ENCODE measurements at regions not wholly inside any gene's neighbourhood (a gene's known extent, or its start where the extent isn't known, plus 50 kb on each side); places are given as distances from the start of the nearest gene placed in this dataset.

DNA sequence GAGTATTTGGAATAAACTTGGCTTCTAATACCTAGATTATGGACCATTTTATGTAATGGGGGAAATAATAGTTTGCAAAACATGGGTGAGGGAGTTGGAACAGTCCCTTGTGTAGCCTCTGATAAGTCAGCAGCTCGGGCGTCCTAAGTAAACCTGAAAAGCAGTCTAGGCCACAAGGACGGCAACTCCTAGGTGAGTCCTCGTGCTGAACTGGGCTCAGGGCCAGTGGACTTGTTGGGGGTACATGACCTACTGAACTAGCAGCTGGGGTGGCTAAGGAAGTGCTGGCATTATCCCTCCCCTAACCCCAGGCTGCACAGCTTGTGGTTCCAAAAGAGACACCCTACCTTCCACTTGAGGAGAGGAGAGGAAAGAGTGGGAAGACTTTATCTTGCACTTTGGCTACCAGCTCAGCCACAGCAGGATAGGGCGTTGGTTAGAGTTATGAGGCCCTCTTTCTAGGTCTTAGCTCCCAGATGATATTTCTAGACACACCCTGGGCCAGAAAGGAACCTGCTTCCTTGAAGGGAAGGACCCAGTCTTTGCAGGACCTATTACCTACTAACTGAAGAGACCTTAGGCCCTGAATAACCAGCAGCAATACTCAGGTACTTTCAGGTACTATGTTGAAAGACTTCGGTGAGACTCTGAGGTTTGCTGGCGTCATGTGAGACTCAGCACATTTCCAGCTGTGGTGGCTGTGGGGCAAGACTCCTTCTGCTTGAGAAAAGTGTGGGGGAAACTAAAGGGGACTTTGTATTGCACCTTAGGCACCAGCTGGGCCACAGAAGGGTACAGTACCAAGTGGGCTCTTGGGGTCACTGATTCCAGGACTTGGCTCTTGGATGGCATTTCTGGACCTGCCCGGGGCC, 71.0 kb downstream of the AQP4 start:
- no peak for DNase-seq (ENCODE audit: low read depth in 3 of 3)

- no peak for DNase-seq (ENCODE audit: low read depth in 3 of 3)
These were observed 72.8 kb downstream of the AQP4 start for GRCh38 chr18:26792661-26793060.

DNA sequence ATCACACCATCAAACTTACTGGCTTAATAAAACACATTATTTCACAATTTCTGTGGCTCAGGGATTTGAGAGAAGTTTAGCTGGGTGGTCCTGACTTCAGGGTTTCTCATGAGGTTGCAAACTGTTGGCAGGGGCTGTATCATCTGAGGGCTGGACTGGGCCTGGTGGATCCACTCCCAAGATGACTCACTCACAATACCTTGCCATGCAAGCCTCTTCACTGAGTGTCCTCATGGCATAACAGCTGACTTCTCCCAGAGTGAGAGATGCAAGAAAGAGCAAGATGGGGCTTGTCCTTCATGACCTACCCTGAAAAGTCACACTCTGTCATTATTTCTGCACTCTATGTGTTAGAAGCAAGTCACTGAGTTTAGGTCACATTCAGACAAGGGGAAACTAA, 73.8 kb downstream of the AQP4 start:
- no peak for DNase-seq (ENCODE audit: low read depth in 3 of 3)

GRCh38 chr18:26784599-26784998, 80.9 kb downstream of the AQP4 start:
- DNase-seq (ENCODE audit: low read depth in 3 of 3) = no peak

DNA sequence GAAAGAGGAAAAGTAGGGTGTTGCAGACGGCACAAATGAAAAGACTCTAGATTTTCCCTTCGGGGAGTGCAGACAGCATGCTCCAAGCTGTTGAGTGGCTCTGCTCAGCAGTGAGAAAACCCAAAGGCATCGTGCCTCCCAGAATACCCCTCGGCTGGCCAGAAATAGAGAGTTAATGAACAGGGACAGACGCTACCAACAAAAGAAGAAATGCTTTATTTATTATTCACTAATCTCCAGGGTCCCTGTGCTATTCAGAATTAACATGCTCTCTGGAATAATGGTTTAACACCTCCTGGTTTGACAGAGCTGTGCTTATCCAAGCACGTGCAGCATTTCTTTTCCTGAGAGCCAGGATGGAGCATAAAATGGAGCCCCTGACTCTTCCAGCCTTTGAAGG, 82.3 kb downstream of the AQP4 start:
- no peak for DNase-seq (ENCODE audit: low read depth in 3 of 3)

- DNase-seq (ENCODE audit: low read depth in 3 of 3) = no peak
These were observed 84.8 kb downstream of the AQP4 start for GRCh38 chr18:26780520-26781325.

DNA sequence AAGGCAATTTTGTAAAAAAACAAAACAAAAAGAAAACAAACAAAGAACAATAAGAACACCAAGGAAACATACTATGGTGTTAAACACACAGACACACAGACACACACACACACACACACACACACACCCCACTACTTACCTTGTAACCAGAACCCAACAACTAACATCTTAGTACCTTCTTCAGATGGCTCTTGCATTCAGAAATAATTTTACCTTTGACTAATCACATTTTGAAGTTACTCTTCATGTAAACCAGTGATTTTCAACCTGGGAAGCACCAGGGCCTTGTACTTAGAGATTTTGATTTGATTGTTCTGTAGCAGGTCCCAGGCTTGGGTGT, 87.5 kb downstream of the AQP4 start:
- DNase-seq (ENCODE audit: low read depth in 3 of 3) = no peak

- DNase-seq (ENCODE audit: low read depth in 3 of 3) = no peak
These were observed 88.0 kb downstream of the AQP4 start for GRCh38 chr18:26777351-26778053.

DNA sequence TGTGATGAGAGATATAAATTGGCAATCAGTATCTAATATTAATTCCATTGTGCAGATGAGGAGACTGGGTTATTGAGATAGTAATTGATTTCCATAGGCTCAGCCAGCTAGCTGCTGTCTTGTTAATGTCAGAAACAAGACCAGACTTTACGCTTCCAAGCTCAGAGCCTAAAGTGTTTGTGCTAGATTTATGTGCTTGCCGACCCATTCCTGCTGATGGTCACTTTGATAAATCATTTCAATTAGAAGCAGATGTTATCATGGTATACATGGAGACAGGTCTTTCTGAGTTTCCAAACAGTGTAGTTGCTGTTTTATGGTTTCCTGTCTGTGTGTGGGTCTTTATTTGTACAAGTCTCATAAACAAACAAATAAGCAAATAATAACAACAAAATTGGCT, 92.8 kb downstream of the AQP4 start:
- DNase-seq (ENCODE audit: low read depth in 3 of 3) = no peak

- no peak for DNase-seq (ENCODE audit: low read depth in 3 of 3)
These were observed 94.0 kb downstream of the AQP4 start for GRCh38 chr18:26771524-26771923.

DNA sequence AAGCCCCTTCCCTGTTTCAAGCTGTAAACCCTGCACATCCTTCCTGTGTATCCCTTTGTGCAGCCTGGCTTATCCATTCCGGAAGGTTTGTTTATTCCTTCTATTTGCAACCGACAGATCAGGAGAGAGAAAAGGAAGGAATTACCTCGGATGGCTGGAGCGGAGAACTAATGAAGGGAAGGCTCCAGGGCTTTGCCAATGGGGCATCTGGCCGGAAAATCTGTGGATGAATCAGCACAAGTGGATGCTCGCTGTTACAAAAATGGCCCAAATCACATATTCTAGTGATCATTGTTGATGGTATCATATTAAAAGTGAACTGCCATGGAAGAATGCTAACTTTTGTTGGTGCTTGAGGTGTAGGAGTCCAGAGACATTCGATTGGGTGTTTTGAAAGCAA, 97.1 kb downstream of the AQP4 start:
- no peak for DNase-seq (ENCODE audit: low read depth in 3 of 3)

DNA sequence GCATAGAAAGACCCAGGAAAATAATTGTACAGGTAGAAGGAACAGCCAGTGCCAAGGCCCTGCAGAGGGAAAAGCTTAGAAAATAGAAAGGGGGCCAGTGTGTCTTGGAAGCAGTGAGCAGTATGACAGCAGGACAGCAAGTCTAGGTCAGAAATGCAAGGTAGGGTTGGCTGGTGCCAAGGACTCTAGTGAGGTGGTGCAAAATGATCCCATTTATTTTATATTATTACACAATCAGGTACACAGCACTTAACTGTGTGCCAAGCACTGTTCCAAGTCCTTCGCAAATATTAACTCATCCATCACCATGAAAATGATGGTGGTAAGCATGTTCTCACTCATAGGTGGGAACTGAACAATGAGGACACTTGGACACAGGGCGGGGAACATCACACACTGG, 100.0 kb downstream of the AQP4 start:
- DNase-seq (ENCODE audit: low read depth in 3 of 3) = no peak

DNA sequence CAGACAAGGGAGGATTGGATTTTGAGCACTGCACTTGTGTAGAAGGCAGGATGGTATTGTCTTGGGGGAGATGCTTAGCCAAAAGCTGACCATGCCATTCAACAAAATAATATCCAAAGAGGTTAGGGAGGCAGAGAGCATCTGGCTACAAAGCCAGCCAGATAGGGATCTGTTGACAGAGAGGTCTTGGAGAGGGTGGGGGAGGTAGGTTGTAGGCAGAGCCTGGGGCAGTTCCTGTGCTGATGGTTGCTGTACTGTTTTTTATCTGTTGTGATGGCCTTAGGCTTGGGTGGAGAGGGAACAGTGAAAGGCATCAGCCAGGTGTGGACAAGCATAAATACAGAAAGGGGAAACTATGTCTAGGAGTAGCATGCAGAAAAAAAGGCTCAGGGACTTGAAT, 100.9 kb downstream of the AQP4 start:
- DNase-seq (ENCODE audit: low read depth in 3 of 3) = no peak

DNA sequence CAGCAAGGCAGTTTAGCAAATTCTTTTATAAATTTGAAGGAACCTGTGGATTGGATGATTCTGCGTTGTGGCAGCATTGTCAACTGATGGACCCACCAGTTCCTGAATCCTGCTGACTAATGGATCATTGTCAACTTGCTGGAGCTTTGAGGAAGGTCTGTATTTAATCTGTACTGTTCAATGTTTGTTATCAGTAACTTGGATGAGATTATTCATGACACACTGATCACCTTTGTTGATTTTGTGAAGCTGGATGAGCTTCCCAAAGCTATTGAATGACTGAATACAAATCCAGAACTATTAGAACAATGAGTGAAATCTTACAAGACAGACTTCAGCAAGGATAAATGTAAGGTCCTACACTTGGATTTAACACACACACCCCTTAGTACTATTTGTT, 101.3 kb downstream of the AQP4 start:
- no peak for DNase-seq (ENCODE audit: low read depth in 3 of 3)

- no peak for DNase-seq (ENCODE audit: low read depth in 3 of 3)
These were observed 101.9 kb downstream of the AQP4 start for GRCh38 chr18:26763446-26764110.

DNA sequence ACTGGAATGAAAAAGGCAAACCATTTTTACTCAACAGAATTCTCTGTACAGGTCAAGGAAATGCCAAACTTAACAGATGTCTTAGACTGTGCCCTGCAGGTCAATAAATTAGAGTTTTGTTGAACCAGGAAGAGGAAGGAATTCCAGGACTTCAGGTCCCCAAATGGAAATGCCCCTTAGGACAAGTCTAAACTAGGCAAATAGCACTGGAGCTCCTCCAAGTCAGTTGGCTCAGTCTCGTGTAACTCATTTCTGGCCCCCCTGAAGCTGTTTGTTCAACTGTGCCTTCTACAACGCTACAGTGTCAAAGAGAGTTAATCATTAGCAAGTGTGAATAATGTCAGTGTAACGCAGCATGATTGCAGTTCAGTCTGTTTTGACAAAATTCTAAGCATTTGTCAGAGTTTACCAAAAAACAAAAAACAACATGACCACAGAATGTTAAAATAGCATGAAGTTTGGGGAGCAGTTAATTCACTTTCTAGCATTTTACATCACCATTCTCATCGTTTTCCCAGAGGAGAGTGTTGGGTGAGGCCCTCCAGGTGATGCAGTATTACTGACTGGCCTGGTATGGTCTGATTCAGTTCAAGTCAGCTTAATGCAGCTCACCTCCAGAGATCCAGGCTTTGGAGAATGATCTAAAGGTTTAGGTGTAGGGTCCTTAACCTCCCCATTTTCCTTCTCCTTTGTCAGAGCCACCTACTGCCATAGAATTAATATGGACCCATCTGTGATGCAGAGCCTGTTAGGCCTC, 108.1 kb downstream of the AQP4 start:
- DNase-seq (ENCODE audit: low read depth in 3 of 3) = no peak

DNA sequence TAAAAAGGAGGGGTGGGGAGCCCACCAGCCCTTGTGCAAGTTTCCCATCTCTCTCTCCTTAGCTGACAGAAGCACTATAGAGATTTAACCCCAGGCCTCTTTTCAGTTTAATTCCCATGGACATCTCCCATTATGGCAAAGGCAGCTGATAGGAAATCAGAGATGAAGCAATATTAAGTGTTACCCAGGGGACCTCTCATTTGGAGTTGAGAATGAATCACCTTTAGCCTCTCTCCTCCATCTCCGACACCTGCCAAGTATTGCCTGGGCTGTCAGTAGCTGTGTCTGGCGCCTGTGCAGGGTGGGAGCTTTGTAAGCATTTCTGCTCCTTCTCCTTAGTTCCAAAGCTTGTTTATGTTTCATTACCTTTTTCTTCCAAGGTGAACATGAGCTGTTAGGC, 109.0 kb downstream of the AQP4 start:
- no peak for DNase-seq (ENCODE audit: low read depth in 3 of 3)

GRCh38 chr18:26746826-26747475, 118.6 kb downstream of the AQP4 start:
- DNase-seq (ENCODE audit: low read depth in 3 of 3) = no peak

DNA sequence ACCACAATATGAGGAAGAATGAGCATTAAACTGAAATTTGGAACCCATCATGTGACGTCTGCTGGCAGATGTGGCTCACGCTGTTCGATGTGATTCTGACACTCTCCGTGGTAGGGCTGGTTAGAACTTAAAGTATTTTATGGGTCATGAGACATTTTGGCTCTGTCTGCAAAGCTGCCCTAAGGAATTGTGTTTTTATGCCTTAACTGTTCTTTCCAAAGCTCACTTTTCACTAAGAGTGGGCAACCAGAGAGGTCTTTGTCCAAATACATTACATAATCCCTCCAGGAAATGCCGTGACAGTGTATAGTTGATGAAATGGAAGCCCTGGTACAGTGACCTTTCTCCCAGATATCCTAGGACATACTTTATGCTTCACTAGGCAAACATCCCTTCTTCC, 119.1 kb downstream of the AQP4 start:
- DNase-seq (ENCODE audit: low read depth in 3 of 3) = no peak

GRCh38 chr18:26745288-26746181, 120.0 kb downstream of the AQP4 start:
- DNase-seq (ENCODE audit: low read depth in 3 of 3) = no peak
